WERI-Rb-1 (cell line): ENCODE measurements at regions not wholly inside any gene's neighbourhood (a gene's known extent, or its start where the extent isn't known, plus 50 kb on each side); places are given as distances from the start of the nearest gene placed in this dataset.

Experiments used
- DNase-seq: peaks from one replicate; pipeline ENCODE4 v3.0.0-alpha.2; 2020
- H3K27ac ChIP-seq: fragments of 250-450 bp; sonication (Bioruptor Pico); 2 replicates; pipeline ENCODE4 v1.5.1; 2020; ENCODE audit warnings: mild to moderate bottlenecking, moderate library complexity
- H3K27me3 ChIP-seq: fragments of 250-450 bp; sonication (Bioruptor Pico); 2 replicates; pipeline ENCODE4 v1.5.1; 2021; ENCODE audit warnings: mild to moderate bottlenecking, low read depth, moderate library complexity; ENCODE audit not compliant: insufficient read depth, severe bottlenecking
- H3K36me3 ChIP-seq: fragments of 250-450 bp; sonication (Bioruptor Pico); 2 replicates; pipeline ENCODE4 v1.5.1; 2020; ENCODE audit warnings: mild to moderate bottlenecking, moderate library complexity
- H3K4me3 ChIP-seq: 2 replicates; pipeline ENCODE4 v1.5.1; 2011; ENCODE audit warnings: low read depth, mild to moderate bottlenecking, control low read depth, low read length
- H3K9me3 ChIP-seq: fragments of 250-450 bp; sonication (Bioruptor Pico); 2 replicates; pipeline ENCODE4 v1.5.1; 2021; ENCODE audit warnings: mild to moderate bottlenecking, moderate library complexity; ENCODE audit not compliant: severe bottlenecking
- TF ChIP-seq, protein P1 (sequence below): IDR thresholded peaks from 2 replicates; pipeline ENCODE4 v1.5.1; 2011; ENCODE audit warnings: low read depth, mild to moderate bottlenecking, control low read depth, inconsistent platforms, low read length

DNA sequence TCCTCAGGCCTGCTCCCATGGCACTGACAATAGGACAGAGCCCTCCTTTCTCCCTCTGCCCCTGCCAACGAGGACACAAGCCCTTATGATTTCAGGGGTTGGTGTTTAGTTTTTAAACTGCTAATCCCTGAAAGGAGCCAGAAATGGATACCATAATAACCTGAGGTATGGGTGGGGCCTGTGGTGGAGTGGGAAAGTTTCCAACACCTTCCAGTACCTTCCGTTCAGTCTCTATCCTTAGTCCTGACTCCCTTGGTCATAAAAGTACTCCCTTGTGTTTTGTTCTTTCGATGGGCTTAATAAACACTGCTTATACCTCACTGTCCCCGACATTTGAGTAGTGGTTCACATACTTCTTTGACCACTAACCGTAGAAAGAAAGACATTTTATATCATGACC lies 141.8 kb upstream of the MAGI3 start:
- DNase-seq, result no peak
- no peaks in the 10 kb centered on the region for H3K9me3 ChIP-seq
- no peak overlapping the region for H3K27ac ChIP-seq
- H3K27me3 ChIP-seq, result peaks cover 30% of the 10 kb centered on the region
- H3K4me3 ChIP-seq, result no peak overlapping the region
- TF ChIP-seq, protein P1, sequence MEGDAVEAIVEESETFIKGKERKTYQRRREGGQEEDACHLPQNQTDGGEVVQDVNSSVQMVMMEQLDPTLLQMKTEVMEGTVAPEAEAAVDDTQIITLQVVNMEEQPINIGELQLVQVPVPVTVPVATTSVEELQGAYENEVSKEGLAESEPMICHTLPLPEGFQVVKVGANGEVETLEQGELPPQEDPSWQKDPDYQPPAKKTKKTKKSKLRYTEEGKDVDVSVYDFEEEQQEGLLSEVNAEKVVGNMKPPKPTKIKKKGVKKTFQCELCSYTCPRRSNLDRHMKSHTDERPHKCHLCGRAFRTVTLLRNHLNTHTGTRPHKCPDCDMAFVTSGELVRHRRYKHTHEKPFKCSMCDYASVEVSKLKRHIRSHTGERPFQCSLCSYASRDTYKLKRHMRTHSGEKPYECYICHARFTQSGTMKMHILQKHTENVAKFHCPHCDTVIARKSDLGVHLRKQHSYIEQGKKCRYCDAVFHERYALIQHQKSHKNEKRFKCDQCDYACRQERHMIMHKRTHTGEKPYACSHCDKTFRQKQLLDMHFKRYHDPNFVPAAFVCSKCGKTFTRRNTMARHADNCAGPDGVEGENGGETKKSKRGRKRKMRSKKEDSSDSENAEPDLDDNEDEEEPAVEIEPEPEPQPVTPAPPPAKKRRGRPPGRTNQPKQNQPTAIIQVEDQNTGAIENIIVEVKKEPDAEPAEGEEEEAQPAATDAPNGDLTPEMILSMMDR, result no peak
- H3K36me3 ChIP-seq, result no peaks in the 10 kb centered on the region

DNA sequence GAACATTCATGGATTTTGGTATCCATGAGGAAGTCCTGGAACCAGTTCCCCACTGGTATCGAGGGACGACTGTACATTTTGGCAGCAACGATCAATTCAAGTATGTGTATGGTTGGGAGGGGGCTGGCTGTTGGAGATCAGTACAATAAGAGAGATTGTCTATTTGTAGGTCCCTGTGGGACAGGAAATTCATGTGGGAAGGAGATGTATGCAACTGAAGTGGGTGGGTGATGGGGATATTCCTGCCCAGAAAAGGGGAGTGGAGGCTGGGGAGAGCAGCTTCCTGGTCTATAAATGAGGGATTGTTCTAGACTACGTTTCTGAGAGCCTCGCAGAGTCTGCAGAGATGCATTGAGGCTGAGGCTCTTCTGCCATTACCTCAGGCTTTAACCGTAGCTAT lies 140.2 kb upstream of the MAGI3 start:
- Histone ChIP-seq H3K4me3 (no peak overlapping the region), H3K27ac (no peak overlapping the region), H3K36me3 (no peaks in the 10 kb centered on the region), H3K27me3 (peaks cover 45% of the 10 kb centered on the region), H3K9me3 (no peaks in the 10 kb centered on the region)
- TF ChIP-seq, protein P1, result no peak
- DNase-seq, result no peak

DNA sequence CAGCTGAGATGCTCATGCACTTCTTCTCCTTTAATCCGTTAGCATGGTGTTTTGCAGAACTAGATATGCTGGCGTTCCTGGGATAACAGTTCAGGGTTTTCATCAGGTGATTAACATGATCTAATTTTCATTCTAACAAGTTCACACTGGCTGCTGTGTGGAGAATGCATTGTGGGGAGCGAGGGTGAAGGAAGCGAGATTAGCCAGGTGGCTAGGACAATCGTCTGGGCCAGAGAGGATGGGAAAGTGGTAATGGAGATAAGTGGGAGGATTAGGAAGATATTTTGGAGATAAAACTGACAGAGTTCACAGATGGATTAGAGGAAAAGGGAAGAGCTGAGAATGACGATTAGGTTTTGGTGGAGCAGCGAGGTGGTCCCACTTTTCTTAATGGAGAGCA lies 138.1 kb upstream of the MAGI3 start:
- Histone ChIP-seq H3K36me3 (no peaks in the 10 kb centered on the region), H3K4me3 (no peak overlapping the region), H3K27ac (no peak overlapping the region), H3K9me3 (no peaks in the 10 kb centered on the region), H3K27me3 (peaks cover 54% of the 10 kb centered on the region)
- TF ChIP-seq, protein P1, result no peak
- peak; percentile 54 for DNase-seq

DNA sequence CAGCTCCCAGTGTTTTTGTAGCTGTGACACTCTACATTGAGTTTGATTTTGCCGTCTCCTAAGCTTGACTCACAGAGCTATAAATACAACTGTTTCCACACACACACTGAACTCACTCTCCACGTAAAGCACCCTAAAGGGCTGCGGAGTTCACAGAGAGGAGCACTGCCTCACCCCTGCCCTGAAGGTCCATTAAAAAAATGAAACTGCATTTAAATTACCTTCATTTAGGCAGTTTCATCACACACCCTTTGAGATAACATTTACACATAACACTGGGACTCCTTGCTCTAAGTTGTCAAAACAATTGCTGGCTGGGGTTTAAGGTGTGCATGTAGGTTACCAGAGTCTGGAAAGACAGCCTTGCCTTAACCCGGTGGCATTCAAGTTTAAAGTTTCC lies 137.1 kb upstream of the MAGI3 start:
- Histone ChIP-seq H3K4me3 (no peak overlapping the region), H3K27ac (no peak overlapping the region), H3K36me3 (no peaks in the 10 kb centered on the region), H3K9me3 (no peaks in the 10 kb centered on the region), H3K27me3 (peaks cover 54% of the 10 kb centered on the region)
- TF ChIP-seq, protein P1, result no peak
- no peak for DNase-seq

DNA sequence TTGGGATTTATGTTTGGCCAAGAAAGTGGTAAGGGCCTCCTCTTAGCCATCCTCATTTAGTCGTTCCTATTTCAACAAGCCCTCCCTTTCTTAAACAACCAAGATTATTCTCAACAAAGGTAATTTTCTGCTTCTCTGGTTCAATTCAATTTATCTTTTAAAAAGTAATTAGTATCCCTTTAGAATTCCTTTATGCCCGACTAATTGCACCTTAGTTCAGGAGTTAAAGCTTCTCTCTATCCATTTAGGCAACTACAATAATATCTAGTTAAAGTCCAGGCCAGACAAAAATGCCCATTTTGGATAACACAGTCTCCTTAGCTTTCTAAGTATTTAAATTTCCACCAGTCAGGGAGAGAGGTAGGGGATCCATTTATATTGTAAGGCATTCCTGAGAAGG lies 136.7 kb upstream of the MAGI3 start:
- H3K4me3 ChIP-seq, result no peak overlapping the region
- no peaks in the 10 kb centered on the region for H3K9me3 ChIP-seq
- H3K27ac ChIP-seq, result no peak overlapping the region
- H3K27me3 ChIP-seq, result peaks cover 54% of the 10 kb centered on the region
- DNase-seq, result no peak
- no peaks in the 10 kb centered on the region for H3K36me3 ChIP-seq
- TF ChIP-seq, protein P1, result no peak

DNA sequence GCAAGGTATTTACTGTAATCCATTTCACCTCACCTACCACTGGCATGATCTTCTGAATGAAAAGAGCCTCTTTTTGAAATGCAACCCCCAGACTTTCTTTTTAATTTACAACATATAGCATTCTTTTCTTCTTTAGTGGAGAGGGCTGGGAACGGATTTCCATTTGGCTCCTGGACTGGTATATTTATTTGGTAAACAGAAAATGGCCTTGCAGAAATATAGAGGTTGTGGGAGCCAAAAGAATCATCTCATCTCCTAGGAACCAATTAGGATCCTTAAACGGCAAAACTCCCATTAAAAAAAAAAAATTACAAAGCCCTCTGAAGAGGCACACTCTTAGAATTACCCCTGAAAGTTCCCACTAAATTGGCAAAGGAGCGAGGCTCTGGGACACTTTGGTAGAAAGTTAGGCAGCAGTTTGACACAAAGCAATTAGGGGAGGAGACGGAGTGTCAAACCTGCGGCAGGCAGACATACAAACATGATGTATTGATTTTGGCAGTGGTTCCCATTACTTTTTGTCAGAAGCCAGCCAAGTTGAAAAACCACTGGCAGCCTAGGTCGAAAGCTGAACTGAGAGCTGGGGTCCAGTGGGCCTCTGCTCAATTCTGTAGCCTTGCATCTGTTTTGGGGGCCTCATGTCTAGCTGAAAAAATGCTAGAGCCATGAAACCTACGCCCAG lies 135.1 kb upstream of the MAGI3 start:
- TF ChIP-seq, protein P1, result no peak
- Histone ChIP-seq H3K9me3 (no peaks in the 10 kb centered on the region), H3K4me3 (no peak overlapping the region), H3K27ac (no peak overlapping the region), H3K27me3 (peaks cover 48% of the 10 kb centered on the region), H3K36me3 (no peaks in the 10 kb centered on the region)
- DNase-seq, result no peak
